Vagina (tissue), 2 donors: ENCODE measurements at regions not wholly inside any gene's neighbourhood (a gene's known extent, or its start where the extent isn't known, plus 50 kb on each side); places are given as distances from the start of the nearest gene placed in this dataset.

Source experiments
- POLR2A ChIP-seq, 2 donors: fragments of 450-650 bp; IDR thresholded peaks; one replicate each; pipeline ENCODE4 v1.6.1; 2017; ENCODE audit warnings: antibody characterized with exemption in 2 of 2, mild to moderate bottlenecking in 2 of 2, moderate library complexity in 2 of 2
- POLR2AphosphoS5 ChIP-seq, 2 donors: sonication (generic); formaldehyde crosslinking; IDR thresholded peaks; one replicate each; pipeline ENCODE4 v1.9.0; 2017; ENCODE audit warnings: antibody characterized with exemption in 2 of 2, mild to moderate bottlenecking in 2 of 2, low read depth in 1 of 2; ENCODE audit not compliant: insufficient read depth in 1 of 2
- TF ChIP-seq, protein P1 (sequence below), 3 experiments: fragments of 450-650 bp in 2 of 3; fragments of 200-600 bp in 1 of 3; sonication (generic) in 1 of 3; IDR thresholded peaks; one replicate each; pipeline ENCODE4 v1.5.1; 2017 to 2019; ENCODE audit warnings: antibody characterized with exemption in 3 of 3, mild to moderate bottlenecking in 2 of 3, moderate library complexity in 2 of 3

DNA sequence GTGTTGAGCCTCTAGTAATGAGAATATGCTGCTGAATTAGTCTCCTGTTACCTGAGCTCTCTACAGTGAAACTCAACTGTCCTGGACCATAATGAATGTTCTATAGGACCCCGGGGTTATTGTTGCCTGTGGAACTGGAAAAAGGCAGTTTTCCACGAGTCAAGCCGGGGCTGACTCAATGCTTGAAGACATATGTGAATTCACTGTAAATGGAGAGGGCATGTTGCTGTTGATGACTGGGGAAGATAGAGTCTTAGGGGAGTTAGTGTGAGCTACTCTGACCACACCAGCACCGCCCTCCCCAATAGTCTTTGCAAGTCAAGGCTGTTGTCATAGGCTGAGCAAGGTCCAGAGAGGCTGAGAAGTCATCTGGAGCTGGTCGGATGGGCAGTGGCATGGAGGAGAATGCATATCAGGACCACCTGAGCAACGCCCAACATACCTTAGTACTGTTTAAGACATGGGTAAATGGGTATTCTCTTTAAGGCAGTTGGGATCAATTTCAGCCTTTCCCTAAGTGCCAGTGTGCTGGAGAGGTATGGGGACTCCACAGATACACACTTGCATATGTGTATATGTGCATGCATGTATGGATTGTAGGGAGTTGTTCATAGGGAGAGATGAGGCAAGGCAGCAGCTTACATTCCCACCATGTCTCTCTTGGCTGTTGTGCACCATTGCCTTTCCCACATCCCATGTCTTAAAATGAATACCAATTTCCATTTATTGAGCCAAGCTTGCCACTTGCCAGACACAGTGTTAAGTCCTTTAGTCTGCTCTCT is 230.1 kb upstream of the NAV2 start:
- TF ChIP-seq, protein P1, sequence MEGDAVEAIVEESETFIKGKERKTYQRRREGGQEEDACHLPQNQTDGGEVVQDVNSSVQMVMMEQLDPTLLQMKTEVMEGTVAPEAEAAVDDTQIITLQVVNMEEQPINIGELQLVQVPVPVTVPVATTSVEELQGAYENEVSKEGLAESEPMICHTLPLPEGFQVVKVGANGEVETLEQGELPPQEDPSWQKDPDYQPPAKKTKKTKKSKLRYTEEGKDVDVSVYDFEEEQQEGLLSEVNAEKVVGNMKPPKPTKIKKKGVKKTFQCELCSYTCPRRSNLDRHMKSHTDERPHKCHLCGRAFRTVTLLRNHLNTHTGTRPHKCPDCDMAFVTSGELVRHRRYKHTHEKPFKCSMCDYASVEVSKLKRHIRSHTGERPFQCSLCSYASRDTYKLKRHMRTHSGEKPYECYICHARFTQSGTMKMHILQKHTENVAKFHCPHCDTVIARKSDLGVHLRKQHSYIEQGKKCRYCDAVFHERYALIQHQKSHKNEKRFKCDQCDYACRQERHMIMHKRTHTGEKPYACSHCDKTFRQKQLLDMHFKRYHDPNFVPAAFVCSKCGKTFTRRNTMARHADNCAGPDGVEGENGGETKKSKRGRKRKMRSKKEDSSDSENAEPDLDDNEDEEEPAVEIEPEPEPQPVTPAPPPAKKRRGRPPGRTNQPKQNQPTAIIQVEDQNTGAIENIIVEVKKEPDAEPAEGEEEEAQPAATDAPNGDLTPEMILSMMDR (IDR thresholded peaks at IDR 0.05): no peak
- no peak for TF ChIP-seq POLR2AphosphoS5 (IDR thresholded peaks at IDR 0.05; ENCODE audit: insufficient read depth in 1 of 2, low read depth in 1 of 2)
- no peak for TF ChIP-seq POLR2A (IDR thresholded peaks at IDR 0.05)
